ENCODE measurements at regions not wholly inside any gene's neighbourhood (a gene's known extent, or its start where the extent isn't known, plus 50 kb on each side); places are given as distances from the start of the nearest gene placed in this dataset.

GRCh38 chr13:23990455-23990854 lies 93.2 kb upstream of the C1QTNF9B start:
- TF ChIP-seq, protein P1, sequence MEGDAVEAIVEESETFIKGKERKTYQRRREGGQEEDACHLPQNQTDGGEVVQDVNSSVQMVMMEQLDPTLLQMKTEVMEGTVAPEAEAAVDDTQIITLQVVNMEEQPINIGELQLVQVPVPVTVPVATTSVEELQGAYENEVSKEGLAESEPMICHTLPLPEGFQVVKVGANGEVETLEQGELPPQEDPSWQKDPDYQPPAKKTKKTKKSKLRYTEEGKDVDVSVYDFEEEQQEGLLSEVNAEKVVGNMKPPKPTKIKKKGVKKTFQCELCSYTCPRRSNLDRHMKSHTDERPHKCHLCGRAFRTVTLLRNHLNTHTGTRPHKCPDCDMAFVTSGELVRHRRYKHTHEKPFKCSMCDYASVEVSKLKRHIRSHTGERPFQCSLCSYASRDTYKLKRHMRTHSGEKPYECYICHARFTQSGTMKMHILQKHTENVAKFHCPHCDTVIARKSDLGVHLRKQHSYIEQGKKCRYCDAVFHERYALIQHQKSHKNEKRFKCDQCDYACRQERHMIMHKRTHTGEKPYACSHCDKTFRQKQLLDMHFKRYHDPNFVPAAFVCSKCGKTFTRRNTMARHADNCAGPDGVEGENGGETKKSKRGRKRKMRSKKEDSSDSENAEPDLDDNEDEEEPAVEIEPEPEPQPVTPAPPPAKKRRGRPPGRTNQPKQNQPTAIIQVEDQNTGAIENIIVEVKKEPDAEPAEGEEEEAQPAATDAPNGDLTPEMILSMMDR (IDR thresholded peaks at IDR 0.05; ENCODE audit: low read depth, low read length, poor library complexity, severe bottlenecking), result no peak
- TF ChIP-seq EZH2phosphoT487 (IDR thresholded peaks at IDR 0.05; ENCODE audit: borderline replicate concordance, low read length), result no peak
